CD8-positive, alpha-beta memory T cell (primary cell): ENCODE measurements at regions not wholly inside any gene's neighbourhood (a gene's known extent, or its start where the extent isn't known, plus 50 kb on each side); places are given as distances from the start of the nearest gene placed in this dataset.
A peak's percentile ranks its signal among the peaks of the same experiment; 100 is the strongest.

Experiments
- CTCF ChIA-PET: fragments of 350-600 bp; sonication (Branson Sonifier 250); formaldehyde crosslinking; loops from one replicate; lab custom pipeline; 2021; ENCODE audit warnings: antibody characterized with exemption; lab: Charles Lee
- POLR2A ChIA-PET: fragments of 350-600 bp; sonication (Branson Sonifier 250); formaldehyde crosslinking; loops from one replicate; lab custom pipeline; 2021; ENCODE audit warnings: antibody characterized with exemption; lab: Charles Lee
- DNase-seq, 5 donors: peaks; one replicate each; pipeline versions ENCODE4 v3.0.0 to v3.0.0-alpha.2; 2020 to 2022; ENCODE audit warnings: mixed read lengths in 1 of 5
- H3K27ac ChIP-seq: one replicate; pipeline ENCODE4 v1.7.0; 2013; ENCODE audit warnings: low read depth, mild to moderate bottlenecking, low read length, moderate library complexity
- H3K27me3 ChIP-seq: 2 replicates; pipeline ENCODE4 v1.7.0; 2013; ENCODE audit warnings: low read length, mild to moderate bottlenecking; ENCODE audit not compliant: insufficient read depth, poor library complexity, severe bottlenecking
- H3K36me3 ChIP-seq: 2 replicates; pipeline ENCODE4 v1.7.0; 2013; ENCODE audit warnings: mild to moderate bottlenecking, low read length, moderate library complexity; ENCODE audit not compliant: insufficient read depth
- H3K4me1 ChIP-seq: 2 replicates; pipeline ENCODE4 v1.7.0; 2013; ENCODE audit warnings: mild to moderate bottlenecking, low read length, moderate library complexity; ENCODE audit not compliant: insufficient read depth
- H3K4me3 ChIP-seq: 2 replicates; pipeline ENCODE4 v1.7.0; 2013; ENCODE audit warnings: mild to moderate bottlenecking, low read length
- H3K9me3 ChIP-seq: 2 replicates; pipeline ENCODE4 v1.7.0; 2013; ENCODE audit warnings: mild to moderate bottlenecking, low read length
- H3K27ac Mint-ChIP-seq, 8 donors: one replicate each; pipeline ENCODE4 v1.8.0; 2020 to 2021; ENCODE audit warnings: mixed read lengths in 8 of 8, mild to moderate bottlenecking in 6 of 8, inconsistent platforms in 3 of 8, moderate library complexity in 3 of 8
- H3K27me3 Mint-ChIP-seq, 2 donors: one replicate each; pipeline ENCODE4 v1.8.0; 2020 to 2021; ENCODE audit warnings: mixed read lengths in 2 of 2, mild to moderate bottlenecking in 1 of 2, moderate library complexity in 1 of 2
- H3K36me3 Mint-ChIP-seq, 3 donors: one replicate each; pipeline ENCODE4 v1.8.0; 2020 to 2021; ENCODE audit warnings: mixed read lengths in 3 of 3, inconsistent platforms in 1 of 3, mild to moderate bottlenecking in 1 of 3
- H3K4me1 Mint-ChIP-seq, 3 donors: one replicate each; pipeline ENCODE4 v1.8.0; 2020 to 2021; ENCODE audit warnings: mixed read lengths in 3 of 3, inconsistent platforms in 1 of 3, mild to moderate bottlenecking in 1 of 3
- H3K4me3 Mint-ChIP-seq, 7 donors: one replicate each; pipeline ENCODE4 v1.8.0; 2020 to 2021; ENCODE audit warnings: mixed read lengths in 7 of 7, mild to moderate bottlenecking in 6 of 7, moderate library complexity in 4 of 7, inconsistent platforms in 2 of 7
- H3K9me3 Mint-ChIP-seq, 5 donors: one replicate each; pipeline ENCODE4 v1.8.0; 2020 to 2022; ENCODE audit warnings: mixed read lengths in 5 of 5, mild to moderate bottlenecking in 3 of 5, moderate library complexity in 2 of 5, inconsistent platforms in 1 of 5

- Mint-ChIP-seq H3K9me3 (no peaks in the 10 kb centered on the region), H3K27ac (no peak overlapping the region), H3K27me3 (peaks cover 4 to 16% of the 10 kb centered on the region in 2 donors), H3K4me3 (no peak overlapping the region), H3K36me3 (no peaks in the 10 kb centered on the region), H3K4me1 (no peaks in the 10 kb centered on the region)
- H3K36me3 ChIP-seq = no peaks in the 10 kb centered on the region
- H3K9me3 ChIP-seq = no peaks in the 10 kb centered on the region
- H3K27me3 ChIP-seq = no peaks in the 10 kb centered on the region
- no peak overlapping the region for H3K27ac ChIP-seq
- CTCF ChIA-PET = no interaction called here
- H3K4me1 ChIP-seq = no peaks in the 10 kb centered on the region
- no peak for DNase-seq
- POLR2A ChIA-PET = no interaction called here
- no peak overlapping the region for H3K4me3 ChIP-seq
Observed at GRCh38 chr9:89722712-89723111, 117.9 kb downstream of the GADD45G start.

- Histone ChIP-seq H3K4me1 (no peaks in the 10 kb centered on the region), H3K4me3 (no peak overlapping the region), H3K27me3 (no peaks in the 10 kb centered on the region), H3K9me3 (no peaks in the 10 kb centered on the region), H3K27ac (no peak overlapping the region), H3K36me3 (no peaks in the 10 kb centered on the region)
- Mint-ChIP-seq H3K36me3 (no peaks in the 10 kb centered on the region), H3K4me1 (no peaks in the 10 kb centered on the region), H3K9me3 (no peaks in the 10 kb centered on the region), H3K4me3 (peak overlapping the region in 1 of 7 donors; percentile 32), H3K27ac (no peak overlapping the region), H3K27me3 (peaks cover 4 to 17% of the 10 kb centered on the region in 2 donors)
- POLR2A ChIA-PET = no interaction called here
- CTCF ChIA-PET = no interaction called here
- no peak for DNase-seq
Observed at GRCh38 chr9:89723469-89724100, 118.8 kb downstream of the GADD45G start.

GRCh38 chr9:89724659-89725058 is 119.8 kb downstream of the GADD45G start:
- no peaks in the 10 kb centered on the region for H3K9me3 ChIP-seq
- no peak overlapping the region for H3K27ac ChIP-seq
- H3K4me1 ChIP-seq = no peaks in the 10 kb centered on the region
- CTCF ChIA-PET = no interaction called here
- no peaks in the 10 kb centered on the region for H3K36me3 Mint-ChIP-seq
- no peaks in the 10 kb centered on the region for H3K4me1 Mint-ChIP-seq
- no peak overlapping the region for H3K4me3 Mint-ChIP-seq
- H3K4me3 ChIP-seq = no peak overlapping the region
- no peak overlapping the region for H3K27ac Mint-ChIP-seq
- no peaks in the 10 kb centered on the region for H3K27me3 ChIP-seq
- DNase-seq = no peak
- H3K36me3 ChIP-seq = no peaks in the 10 kb centered on the region
- POLR2A ChIA-PET = no interaction called here
- H3K9me3 Mint-ChIP-seq = no peaks in the 10 kb centered on the region
- H3K27me3 Mint-ChIP-seq = peaks cover 4 to 21% of the 10 kb centered on the region in 2 donors

- DNase-seq = no peak
- H3K9me3 ChIP-seq = no peaks in the 10 kb centered on the region
- H3K36me3 Mint-ChIP-seq = no peaks in the 10 kb centered on the region
- H3K9me3 Mint-ChIP-seq = no peaks in the 10 kb centered on the region
- H3K36me3 ChIP-seq = no peaks in the 10 kb centered on the region
- ChIA-PET CTCF (no interaction called here), POLR2A (no interaction called here)
- H3K27ac ChIP-seq = no peak overlapping the region
- no peaks in the 10 kb centered on the region for H3K27me3 ChIP-seq
- H3K4me3 Mint-ChIP-seq = no peak overlapping the region
- H3K4me3 ChIP-seq = no peak overlapping the region
- H3K4me1 ChIP-seq = no peaks in the 10 kb centered on the region
- H3K27me3 Mint-ChIP-seq = peaks cover 4 to 21% of the 10 kb centered on the region in 2 donors
- H3K4me1 Mint-ChIP-seq = no peaks in the 10 kb centered on the region
- H3K27ac Mint-ChIP-seq = no peak overlapping the region
Observed at GRCh38 chr9:89725271-89725670, 120.5 kb downstream of the GADD45G start.

GRCh38 chr9:89729954-89730530 is 125.2 kb downstream of the GADD45G start:
- no peak overlapping the region for H3K4me3 ChIP-seq
- H3K9me3 ChIP-seq = no peaks in the 10 kb centered on the region
- H3K27ac ChIP-seq = no peak overlapping the region
- CTCF ChIA-PET = interaction anchor here (1.2 kb wide), 1 partner anchor 9 kb away, joined by 3 read pairs; no protein-coding TSS in a partner anchor
- no peak overlapping the region for H3K27ac Mint-ChIP-seq
- peak in 1 of 5 donors; percentile 2 for DNase-seq
- no peaks in the 10 kb centered on the region for H3K4me1 Mint-ChIP-seq
- H3K27me3 Mint-ChIP-seq = peaks cover 0 to 13% of the 10 kb centered on the region in 2 donors
- POLR2A ChIA-PET = no interaction called here
- no peaks in the 10 kb centered on the region for H3K36me3 Mint-ChIP-seq
- H3K9me3 Mint-ChIP-seq = no peaks in the 10 kb centered on the region
- no peaks in the 10 kb centered on the region for H3K36me3 ChIP-seq
- H3K27me3 ChIP-seq = no peaks in the 10 kb centered on the region
- H3K4me3 Mint-ChIP-seq = no peak overlapping the region
- no peaks in the 10 kb centered on the region for H3K4me1 ChIP-seq

- no peak overlapping the region for H3K4me3 ChIP-seq
- ChIA-PET POLR2A (no interaction called here), CTCF (interaction anchor here (0.9 kb wide), 1 partner anchor 13 kb away, joined by 3 read pairs; no protein-coding TSS in a partner anchor)
- H3K9me3 ChIP-seq = no peaks in the 10 kb centered on the region
- H3K4me1 ChIP-seq = no peaks in the 10 kb centered on the region
- no peaks in the 10 kb centered on the region for H3K9me3 Mint-ChIP-seq
- no peak overlapping the region for H3K27ac Mint-ChIP-seq
- DNase-seq = peak in 1 of 5 donors; percentile 38
- H3K27ac ChIP-seq = no peak overlapping the region
- no peaks in the 10 kb centered on the region for H3K4me1 Mint-ChIP-seq
- H3K27me3 ChIP-seq = no peaks in the 10 kb centered on the region
- no peak overlapping the region for H3K4me3 Mint-ChIP-seq
- H3K36me3 ChIP-seq = no peaks in the 10 kb centered on the region
- peaks cover 0 to 14% of the 10 kb centered on the region in 2 donors for H3K27me3 Mint-ChIP-seq
- H3K36me3 Mint-ChIP-seq = no peaks in the 10 kb centered on the region
Observed at GRCh38 chr9:89730715-89731114, 125.9 kb downstream of the GADD45G start.

- no peak overlapping the region for H3K27ac ChIP-seq
- peak in 1 of 5 donors; percentile 9 for DNase-seq
- H3K4me1 ChIP-seq = no peaks in the 10 kb centered on the region
- H3K36me3 ChIP-seq = no peaks in the 10 kb centered on the region
- Mint-ChIP-seq H3K27me3 (peaks cover 0 to 10% of the 10 kb centered on the region in 2 donors), H3K4me1 (no peaks in the 10 kb centered on the region), H3K36me3 (no peaks in the 10 kb centered on the region), H3K27ac (no peak overlapping the region), H3K9me3 (no peaks in the 10 kb centered on the region), H3K4me3 (no peak overlapping the region)
- POLR2A ChIA-PET = no interaction called here
- CTCF ChIA-PET = interaction anchor here (0.9 to 1.0 kb wide), 2 partner anchors 12 to 129 kb away, joined by 3 read pairs; no protein-coding TSS in a partner anchor
- H3K27me3 ChIP-seq = no peaks in the 10 kb centered on the region
- H3K4me3 ChIP-seq = no peak overlapping the region
- H3K9me3 ChIP-seq = no peaks in the 10 kb centered on the region
Observed at GRCh38 chr9:89731262-89732182, 126.7 kb downstream of the GADD45G start.
